GM03348 (cell line): ENCODE measurements at regions not wholly inside any gene's neighbourhood (a gene's known extent, or its start where the extent isn't known, plus 50 kb on each side); places are given as distances from the start of the nearest gene placed in this dataset.

Source experiments
- DNase-seq: peaks from one replicate; pipeline ENCODE4 v3.0.0; 2012; ENCODE audit warnings: low spot score

DNA sequence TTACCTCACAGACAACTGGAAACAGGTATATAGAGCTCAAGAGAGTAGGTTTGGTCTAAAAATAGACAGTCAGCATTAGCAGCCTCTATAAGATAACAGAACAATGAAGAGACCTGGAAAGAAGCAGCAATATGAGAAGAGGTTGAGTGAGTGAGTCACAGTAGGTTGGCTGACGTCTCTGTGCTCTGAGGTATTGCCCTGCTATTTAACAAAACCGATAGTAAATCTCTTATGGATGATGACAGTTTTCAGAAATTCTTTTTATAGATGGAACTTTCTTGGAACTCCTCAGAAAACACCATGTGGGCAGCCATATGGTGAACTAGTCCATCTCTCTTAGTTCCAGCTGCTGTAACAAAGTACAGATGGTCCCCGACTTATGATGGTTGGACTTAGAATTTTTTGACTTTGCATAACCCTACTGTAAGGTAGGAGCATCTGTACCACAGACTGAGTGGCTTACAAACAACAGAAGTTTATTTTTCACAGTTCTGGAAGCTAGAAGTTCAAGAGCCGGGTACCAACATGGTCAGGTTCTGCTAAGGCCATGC is 123.5 kb downstream of the MBD2 start:
- DNase-seq, result peak; percentile 28

GRCh38 chr18:54100466-54100865 is 124.0 kb downstream of the MBD2 start:
- DNase-seq, result no peak

DNA sequence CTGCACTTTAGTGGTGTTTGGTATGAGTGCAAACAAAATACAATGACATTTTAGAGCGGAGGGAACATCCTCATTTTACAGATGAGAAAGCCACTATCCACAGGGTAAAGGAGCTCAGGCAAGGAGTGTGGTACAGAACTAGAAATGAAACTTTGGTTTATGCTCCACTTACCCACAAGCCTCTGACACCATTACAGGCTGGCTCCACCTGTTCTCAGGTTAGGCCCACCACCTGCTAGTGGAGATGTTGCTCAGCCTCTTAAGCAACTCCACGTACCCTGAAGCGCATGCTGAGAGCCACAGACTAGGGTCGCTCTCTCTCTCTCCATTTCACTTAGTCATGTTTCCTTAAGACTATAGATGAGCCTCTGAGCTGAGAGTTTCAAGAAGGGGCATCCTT is 130.0 kb downstream of the MBD2 start:
- no peak for DNase-seq

DNA sequence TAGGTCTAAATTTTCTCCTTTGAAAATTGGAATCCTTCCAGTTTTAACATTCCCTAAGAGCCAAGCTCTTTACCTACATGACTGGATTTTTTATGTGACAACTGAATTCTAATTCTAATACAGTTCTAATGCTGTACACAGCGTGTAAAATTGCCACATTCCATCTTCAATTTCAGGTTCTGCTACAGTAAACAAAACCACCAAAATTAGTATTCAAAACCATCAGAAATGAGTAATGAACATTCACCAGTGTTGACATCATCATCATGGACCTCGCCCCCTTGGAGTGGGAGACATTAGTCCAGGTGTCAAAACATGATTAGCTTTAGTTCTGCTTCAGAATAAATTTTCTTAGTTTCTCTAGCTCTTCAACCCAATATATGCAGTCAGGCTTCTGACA is 133.6 kb downstream of the MBD2 start:
- no peak for DNase-seq

DNA sequence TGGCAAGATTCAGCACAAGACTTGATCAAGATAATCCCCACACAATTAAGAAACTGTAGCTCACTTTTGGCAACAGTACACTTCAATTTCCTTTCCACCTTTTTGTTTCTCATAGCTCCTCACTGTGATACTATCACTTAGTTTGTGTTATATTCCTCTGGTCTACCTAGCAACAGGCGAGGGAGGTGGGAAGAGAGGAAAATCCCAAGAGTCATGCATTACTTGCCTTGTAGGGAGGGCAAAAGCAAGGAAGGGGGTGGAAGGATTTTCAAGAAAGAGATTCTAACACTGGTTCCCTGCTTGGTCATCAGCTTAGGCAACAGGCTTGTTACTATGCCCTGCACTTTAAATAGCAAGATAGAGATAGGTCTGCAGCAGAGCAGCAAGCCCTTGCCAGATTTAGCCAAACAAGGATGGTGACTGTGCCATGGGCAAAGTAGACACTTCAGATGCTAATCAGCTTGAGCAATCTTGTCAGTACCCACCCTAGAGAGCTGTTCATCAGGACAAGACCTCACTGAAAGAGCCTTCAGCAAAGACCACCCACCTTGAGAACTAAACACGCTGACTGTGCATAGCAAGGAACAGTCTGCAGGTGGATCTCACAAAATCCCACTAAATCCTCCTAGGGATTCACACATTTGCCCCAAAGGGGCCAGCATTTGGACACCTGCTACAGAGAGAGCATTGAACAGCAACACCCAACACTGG is 134.6 kb downstream of the MBD2 start:
- no peak for DNase-seq

- no peak for DNase-seq
Observed at GRCh38 chr18:54086863-54087262, 137.6 kb downstream of the MBD2 start.

DNA sequence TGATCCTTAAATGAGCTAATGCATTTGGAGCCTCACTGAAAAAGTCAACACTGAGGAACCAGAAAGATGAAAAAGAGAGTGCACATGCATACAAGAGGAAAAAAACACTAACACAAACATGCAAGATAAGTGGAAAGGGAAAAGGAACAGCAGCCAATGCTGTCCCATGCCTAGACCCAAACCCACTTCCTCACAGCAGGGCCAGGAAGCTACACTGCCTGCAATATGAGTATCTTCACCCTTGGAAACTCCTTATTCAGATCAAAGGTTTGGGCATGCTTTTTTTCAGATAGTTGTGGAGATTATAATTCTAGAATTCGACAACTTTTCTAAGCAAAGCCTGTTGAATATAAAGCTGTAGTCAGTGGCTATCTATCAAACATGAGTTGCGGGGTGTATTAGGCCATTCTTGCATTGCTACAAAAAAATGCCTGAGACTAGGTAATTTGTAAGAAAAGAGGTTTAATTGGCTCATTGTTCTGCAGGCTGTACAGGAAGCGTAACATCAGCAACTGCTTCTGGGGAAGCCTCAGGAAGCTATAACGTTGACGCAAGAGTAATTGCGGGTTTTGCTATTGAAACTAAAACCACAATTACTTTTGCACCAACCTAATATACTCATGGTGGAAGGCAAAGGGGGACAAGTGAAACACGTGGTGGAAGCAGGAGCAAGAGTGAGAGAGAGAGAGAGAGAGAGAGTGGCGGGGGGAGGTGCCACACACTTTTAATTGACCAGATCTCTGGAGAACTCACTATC is 138.2 kb downstream of the MBD2 start:
- no peak for DNase-seq

DNA sequence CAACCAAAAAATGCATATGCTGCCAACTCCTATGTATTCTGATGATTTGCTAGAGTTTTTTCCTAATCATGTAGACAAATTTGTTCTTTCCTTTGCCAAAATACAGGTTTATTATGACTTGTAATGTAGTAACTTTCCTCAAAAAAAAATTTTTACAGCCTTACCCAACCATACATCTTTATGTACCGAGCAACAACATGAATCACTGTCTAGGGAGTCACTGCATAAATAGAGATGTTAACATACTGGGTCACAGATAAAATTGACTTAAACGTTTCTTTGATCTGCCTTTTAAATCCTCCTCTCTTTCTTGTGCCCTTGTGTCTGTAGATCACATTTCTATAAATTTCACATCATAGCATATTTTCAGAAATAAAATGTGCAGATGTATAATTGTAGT is 143.6 kb downstream of the MBD2 start:
- no peak for DNase-seq

DNA sequence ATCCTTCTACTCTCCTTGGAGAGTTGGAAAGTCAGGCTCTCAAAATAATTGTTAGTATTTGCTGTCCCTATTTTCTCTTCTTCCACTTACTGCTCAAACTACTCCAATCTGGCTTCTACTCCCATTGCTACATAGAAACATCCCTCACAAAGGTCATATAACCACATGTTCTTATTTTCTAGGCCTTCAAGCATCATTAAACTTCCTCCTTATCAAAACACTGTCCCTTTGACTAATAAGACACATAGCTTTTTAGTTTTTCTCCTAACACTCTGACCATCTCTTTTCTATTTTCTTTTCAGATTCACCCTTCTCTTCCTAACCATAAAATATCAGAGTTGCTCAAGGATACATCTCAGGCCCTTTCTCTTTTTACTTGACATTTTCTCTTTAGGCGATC is 148.3 kb downstream of the MBD2 start:
- no peak for DNase-seq

- DNase-seq, result no peak
Observed at GRCh38 chr18:54075689-54076088, 148.8 kb downstream of the MBD2 start.

GRCh38 chr18:54069729-54070128 is 154.7 kb downstream of the MBD2 start:
- DNase-seq, result no peak

DNA sequence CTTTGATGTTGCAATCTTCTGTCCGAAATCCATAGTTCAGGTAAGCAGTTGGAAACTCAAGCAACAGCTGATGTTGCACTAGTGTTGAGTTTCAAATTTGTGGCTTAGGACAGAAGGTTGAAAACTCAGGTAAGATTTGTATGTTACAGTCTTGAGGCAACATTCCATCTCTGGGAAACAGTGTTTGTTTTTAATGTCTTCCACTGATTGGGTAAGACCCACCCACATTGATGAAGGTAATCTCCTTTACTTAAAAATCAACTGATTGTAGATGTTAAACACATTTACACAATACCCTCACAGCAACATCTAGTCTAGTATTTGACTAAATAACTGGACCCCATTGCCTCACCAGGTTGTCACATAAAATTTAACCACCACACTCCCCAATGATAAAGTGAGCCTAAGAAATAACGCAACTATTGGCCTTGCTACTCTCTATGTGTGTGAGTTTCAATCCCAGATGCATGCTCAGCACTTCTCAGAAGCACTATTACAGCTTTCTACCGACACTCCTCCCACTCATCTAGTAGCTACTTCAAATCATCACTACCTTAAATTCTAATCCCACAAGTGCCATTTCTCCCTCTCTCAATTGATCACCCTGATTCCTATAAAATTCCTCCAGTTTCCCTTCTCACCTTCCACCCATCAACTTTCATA is 164.0 kb downstream of the MBD2 start:
- DNase-seq, result no peak

GRCh38 chr18:54052732-54053429 is 171.6 kb downstream of the MBD2 start:
- DNase-seq, result no peak

- no peak for DNase-seq
Observed at GRCh38 chr18:54052259-54052658, 172.2 kb downstream of the MBD2 start.

- DNase-seq, result peak; percentile 9
Observed at GRCh38 chr18:54043484-54044251, 180.8 kb downstream of the MBD2 start.

DNA sequence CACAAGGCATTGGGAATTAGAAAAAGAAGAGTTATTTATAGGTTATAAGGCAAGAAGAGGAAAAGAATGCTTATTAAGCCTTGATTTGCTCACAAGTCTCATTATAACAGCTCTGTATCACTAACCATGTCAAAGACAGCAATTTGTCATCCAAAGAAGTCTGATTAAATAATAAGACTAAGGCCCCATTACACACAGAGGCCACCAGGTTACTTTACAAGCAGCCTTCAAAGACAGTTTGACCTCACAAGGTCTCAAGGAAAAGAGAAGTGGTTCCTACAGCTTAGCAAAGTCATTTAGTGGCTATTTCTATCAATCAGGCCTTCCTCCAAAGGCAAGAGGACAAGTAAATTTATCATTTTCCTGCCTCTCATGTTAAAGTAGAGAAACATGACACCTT is 188.5 kb downstream of the MBD2 start:
- DNase-seq, result no peak

DNA sequence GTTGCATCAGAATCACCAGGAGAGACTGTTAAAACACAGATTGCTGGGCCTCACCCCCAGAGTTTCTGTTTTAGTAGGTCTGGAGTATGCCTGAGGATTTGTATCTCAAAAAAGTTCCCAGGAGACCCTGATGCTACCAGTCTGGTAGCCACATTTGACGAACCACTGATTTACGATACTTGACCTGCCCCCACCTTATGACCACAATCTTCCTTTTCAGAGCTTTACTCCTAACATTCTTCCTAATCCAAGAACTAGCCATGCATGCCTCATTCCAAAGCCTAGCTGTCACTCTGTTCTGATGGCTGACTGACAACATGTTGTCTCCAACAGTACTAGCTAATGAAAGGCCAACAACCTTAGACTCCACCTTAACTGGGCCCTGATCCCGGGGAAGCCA is 191.4 kb downstream of the MBD2 start:
- DNase-seq, result no peak

DNA sequence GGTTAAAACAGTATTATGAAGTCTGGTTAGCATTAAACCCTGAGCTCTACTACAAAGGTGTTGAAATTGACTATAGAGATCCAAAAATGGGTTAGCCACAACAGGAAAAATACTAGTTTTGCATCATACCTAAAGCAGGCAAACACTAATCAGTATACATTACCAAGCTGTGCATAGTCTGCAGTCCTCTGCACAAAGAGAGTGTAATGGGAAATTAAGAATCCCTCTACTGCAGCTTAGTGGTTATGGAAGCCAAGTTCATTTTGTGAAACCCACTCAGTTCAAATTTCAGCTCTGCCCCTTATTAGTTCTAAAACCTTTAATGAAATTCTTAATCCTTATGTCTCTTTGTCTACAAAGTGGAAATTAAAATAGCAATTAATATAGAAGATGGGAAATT is 192.1 kb downstream of the MBD2 start:
- no peak for DNase-seq

- DNase-seq, result no peak
Observed at GRCh38 chr18:54031243-54031642, 193.2 kb downstream of the MBD2 start.

DNA sequence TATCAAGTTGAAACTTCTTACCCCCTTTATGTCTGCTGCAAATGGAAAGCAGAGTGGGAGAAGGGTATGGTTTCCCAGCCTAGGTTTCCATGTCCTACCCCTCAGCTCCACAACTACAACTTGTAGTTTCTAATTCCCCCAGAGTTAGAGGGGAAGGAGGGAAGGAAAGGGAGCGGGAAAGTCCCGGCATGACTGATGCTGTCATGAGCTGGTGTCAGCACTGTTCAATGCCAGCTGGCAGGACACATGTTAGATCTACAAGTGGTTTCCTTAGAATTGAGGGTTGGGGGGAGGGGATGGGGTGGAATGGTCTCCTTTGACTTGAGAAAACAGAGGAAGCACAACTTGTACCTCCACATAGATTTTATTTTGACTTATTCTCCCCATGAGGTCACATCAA is 194.0 kb downstream of the MBD2 start:
- no peak for DNase-seq

- DNase-seq, result peak; percentile 26
Observed at GRCh38 chr18:54023471-54023870, 201.0 kb downstream of the MBD2 start.

GRCh38 chr18:54020966-54021365 is 203.5 kb downstream of the MBD2 start:
- DNase-seq, result no peak
